Prostate gland (tissue), 2 donors: ENCODE measurements at regions not wholly inside any gene's neighbourhood (a gene's known extent, or its start where the extent isn't known, plus 50 kb on each side); places are given as distances from the start of the nearest gene placed in this dataset.

Experiments
- CTCF ChIP-seq, 4 experiments: fragments of 200-600 bp in 2 of 4; fragments of 450-650 bp in 2 of 4; sonication (generic) in 2 of 4; IDR thresholded peaks; 1 replicate in 3 of 4; 2 replicates in 1 of 4; pipeline ENCODE4 v1.5.1; 2016 to 2019; ENCODE audit warnings: antibody characterized with exemption in 4 of 4, mild to moderate bottlenecking in 2 of 4, moderate library complexity in 2 of 4
- POLR2A ChIP-seq: fragments of 450-650 bp; IDR thresholded peaks from one replicate; pipeline ENCODE4 v1.6.1; 2016; ENCODE audit warnings: antibody characterized with exemption, mild to moderate bottlenecking
- POLR2AphosphoS5 ChIP-seq: sonication (generic); formaldehyde crosslinking; IDR thresholded peaks from one replicate; pipeline ENCODE4 v1.6.1; 2017; ENCODE audit warnings: antibody characterized with exemption

- TF ChIP-seq CTCF (IDR thresholded peaks at IDR 0.05), result no peak
- no peak for TF ChIP-seq POLR2A
- TF ChIP-seq POLR2AphosphoS5, result no peak
Measured at GRCh38 chr16:85231959-85232358, 119.7 kb upstream of the CIBAR2 start.
